NB4 (cell line): ENCODE measurements at regions not wholly inside any gene's neighbourhood (a gene's known extent, or its start where the extent isn't known, plus 50 kb on each side); places are given as distances from the start of the nearest gene placed in this dataset.
"Not testable (repeated sequence)": the region's sequence is repeated elsewhere in the genome, so short reads cannot be mapped to it uniquely, and the experiment has no call there.

ENCODE experiments used
- DNase-seq: peaks from one replicate; pipeline ENCODE4 v3.0.0; 2010; ENCODE audit warnings: low read depth
- H3K4me3 ChIP-seq: one replicate; pipeline ENCODE4 v1.5.1; 2011; ENCODE audit warnings: mild to moderate bottlenecking, low read depth, low read length, moderate library complexity
- MYC ChIP-seq: IDR thresholded peaks from 2 replicates; pipeline ENCODE4 v1.6.1; 2011; ENCODE audit warnings: low read depth, low read length
- POLR2A ChIP-seq: IDR thresholded peaks from 2 replicates; pipeline ENCODE4 v1.6.1; 2011; ENCODE audit warnings: mild to moderate bottlenecking; ENCODE audit not compliant: insufficient read length; ENCODE audit errors: extremely low read depth
- TF ChIP-seq, protein P1 (sequence below): IDR thresholded peaks from one replicate; pipeline ENCODE4 v1.5.1; 2012; ENCODE audit warnings: low read depth, low read length
- TF ChIP-seq, protein P2 (sequence below): IDR thresholded peaks from 2 replicates; pipeline ENCODE4 v1.6.1; 2011; ENCODE audit warnings: low read depth, low read length

DNA sequence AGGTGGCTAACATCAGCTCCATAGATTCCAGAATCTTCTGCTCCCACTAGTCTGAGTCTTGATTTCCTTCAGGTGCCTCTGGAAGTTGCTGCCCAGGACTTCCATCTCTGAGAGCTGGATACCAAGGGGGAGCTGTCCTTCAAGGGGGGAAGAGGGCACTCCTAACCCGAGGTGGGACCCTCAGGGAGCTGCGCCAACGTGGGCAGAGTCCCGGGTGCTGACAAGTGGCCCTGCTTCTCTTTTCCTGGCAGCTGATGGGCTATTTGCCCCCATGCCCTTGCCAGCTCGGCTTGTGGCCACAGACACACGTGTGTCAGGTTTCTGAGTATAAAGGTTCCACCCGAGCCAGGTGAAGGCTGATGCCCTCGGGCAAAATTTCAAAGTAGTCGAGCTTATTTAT is 272.5 kb downstream of the TTC8 start:
- TF ChIP-seq POLR2A (no peak), MYC (no peak)
- TF ChIP-seq, protein P1, sequence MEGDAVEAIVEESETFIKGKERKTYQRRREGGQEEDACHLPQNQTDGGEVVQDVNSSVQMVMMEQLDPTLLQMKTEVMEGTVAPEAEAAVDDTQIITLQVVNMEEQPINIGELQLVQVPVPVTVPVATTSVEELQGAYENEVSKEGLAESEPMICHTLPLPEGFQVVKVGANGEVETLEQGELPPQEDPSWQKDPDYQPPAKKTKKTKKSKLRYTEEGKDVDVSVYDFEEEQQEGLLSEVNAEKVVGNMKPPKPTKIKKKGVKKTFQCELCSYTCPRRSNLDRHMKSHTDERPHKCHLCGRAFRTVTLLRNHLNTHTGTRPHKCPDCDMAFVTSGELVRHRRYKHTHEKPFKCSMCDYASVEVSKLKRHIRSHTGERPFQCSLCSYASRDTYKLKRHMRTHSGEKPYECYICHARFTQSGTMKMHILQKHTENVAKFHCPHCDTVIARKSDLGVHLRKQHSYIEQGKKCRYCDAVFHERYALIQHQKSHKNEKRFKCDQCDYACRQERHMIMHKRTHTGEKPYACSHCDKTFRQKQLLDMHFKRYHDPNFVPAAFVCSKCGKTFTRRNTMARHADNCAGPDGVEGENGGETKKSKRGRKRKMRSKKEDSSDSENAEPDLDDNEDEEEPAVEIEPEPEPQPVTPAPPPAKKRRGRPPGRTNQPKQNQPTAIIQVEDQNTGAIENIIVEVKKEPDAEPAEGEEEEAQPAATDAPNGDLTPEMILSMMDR, result no peak
- TF ChIP-seq, protein P2, sequence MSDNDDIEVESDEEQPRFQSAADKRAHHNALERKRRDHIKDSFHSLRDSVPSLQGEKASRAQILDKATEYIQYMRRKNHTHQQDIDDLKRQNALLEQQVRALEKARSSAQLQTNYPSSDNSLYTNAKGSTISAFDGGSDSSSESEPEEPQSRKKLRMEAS, result no peak
- no peak overlapping the region for H3K4me3 ChIP-seq
- DNase-seq, result no peak

DNA sequence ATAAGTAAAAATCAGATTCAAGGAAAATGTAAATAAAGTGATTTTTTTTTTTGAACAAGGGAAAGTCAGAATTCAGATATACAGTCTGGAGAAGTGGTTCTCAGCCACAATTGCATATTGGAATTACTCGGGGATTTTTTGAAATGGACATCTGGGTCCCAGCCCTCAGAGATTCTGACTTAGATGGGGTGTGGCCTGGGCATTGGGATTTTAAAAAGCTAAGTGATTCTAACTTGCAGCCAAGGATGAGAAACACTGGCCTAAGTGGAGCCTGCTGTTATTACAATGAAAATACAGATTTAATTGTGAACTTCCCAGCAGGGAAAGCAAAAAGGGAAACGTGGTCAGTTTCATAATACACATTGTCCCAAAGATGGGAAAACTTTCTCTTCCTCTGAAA is 273.8 kb downstream of the TTC8 start:
- no peak overlapping the region for H3K4me3 ChIP-seq
- TF ChIP-seq POLR2A (no peak), MYC (no peak)
- TF ChIP-seq, protein P2, result no peak
- TF ChIP-seq, protein P1, result no peak
- no peak for DNase-seq

DNA sequence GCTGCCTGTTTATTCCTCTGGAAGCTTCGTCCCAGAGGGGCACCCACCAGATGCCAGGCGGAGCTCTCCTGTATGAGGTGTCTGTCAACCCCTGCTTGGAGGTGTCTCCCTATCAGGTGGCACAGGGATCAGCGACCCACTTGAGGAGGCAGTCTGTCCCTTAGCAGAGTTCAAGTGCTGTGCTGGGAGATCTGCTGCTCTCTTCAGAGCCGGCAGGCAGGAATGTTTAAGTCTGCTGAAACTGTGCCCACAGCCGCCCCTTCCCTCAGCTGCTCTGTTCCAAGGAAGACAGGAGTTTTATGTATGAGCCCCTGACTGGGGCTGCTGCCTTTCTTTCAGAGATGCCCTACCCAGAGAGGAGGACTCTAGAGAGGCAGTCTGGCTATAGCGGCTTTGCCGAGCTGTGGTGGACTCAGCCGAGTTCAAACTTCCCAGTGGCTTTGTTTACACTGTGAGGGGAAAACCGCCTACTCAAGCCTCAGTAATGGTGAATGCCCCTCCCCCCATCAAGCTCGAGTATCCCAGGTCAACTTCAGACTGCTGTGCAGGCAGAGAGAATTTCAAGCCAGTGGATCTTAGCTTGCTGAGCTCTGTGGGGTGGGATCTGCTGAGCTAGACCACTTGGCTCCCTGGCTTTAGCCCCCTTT is 279.8 kb downstream of the TTC8 start:
- not testable (repeated sequence) for DNase-seq, H3K4me3 ChIP-seq

DNA sequence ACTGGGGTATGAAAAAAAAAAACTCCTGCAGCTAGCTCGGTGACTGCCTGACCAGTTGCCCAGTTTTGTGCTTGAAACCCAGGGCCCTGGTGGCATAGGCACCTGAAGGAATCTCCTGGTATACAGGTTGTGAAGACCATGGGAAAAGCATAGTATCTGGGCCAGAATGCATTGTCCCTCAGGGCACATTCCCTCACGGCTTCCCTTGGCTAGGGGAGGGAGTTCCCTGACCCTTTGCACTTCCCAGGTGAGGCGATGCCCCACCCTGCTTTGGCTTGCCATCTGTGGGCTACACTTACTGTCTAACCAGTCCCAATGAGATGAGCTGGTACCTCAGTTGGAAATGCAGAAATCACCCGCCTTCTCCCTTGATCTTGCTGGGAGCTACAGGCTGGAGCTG is 280.4 kb downstream of the TTC8 start:
- not testable (repeated sequence) for H3K4me3 ChIP-seq, DNase-seq
